HUDEP-2 (cell line): ENCODE measurements at regions not wholly inside any gene's neighbourhood (a gene's known extent, or its start where the extent isn't known, plus 50 kb on each side); places are given as distances from the start of the nearest gene placed in this dataset.

Source experiments
- DNase-seq, 76 experiments: peaks; one replicate each; lab custom pipeline; 2025; ENCODE audit not compliant: unreplicated experiment in 76 of 76; lab: John Stamatoyannopoulos, UW

- no peak for DNase-seq
Observed at GRCh38 chr13:105518086-105518485, 1017.4 kb downstream of the EFNB2 start.

- DNase-seq: no peak
Observed at GRCh38 chr13:105514401-105514800, 1021.1 kb downstream of the EFNB2 start.

- no peak for DNase-seq
Observed at GRCh38 chr13:105513448-105513847, 1022.0 kb downstream of the EFNB2 start.

DNA sequence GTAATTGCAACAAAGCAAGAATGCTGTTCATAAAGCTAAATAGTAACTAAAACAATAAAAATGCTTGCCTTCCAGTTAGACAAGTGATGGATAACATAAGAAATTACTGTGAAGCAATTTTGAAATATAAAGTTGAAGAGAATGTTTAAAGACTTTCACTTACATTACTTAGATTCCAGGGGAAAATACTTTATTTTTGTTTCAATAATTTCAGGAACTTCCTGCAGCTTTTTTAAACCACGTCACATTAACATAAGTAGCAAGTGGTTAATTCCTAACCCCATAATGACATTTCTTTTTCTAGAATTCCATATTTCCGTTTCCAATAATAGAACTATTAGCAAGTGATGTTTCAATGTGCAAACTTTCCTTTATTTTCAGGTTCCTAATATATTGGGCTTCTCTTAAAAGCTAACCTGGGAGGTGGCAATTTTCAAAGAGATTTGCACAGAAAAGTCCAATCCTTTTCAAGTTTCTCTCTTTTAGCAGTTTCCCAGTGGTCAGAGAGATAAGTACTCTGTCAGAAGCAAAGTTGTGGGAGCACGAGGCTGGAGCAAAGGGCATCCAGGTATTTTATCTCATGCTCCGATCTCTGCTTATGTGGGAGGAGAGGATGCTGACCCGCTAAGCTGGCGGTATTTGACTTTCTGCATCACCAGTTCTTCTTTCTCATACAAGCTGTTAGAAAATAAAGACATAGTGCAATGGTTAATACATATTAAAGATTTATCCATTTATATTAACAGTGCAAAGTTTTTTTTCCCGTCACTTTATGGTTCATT, 1025.3 kb downstream of the EFNB2 start:
- DNase-seq: no peak

DNA sequence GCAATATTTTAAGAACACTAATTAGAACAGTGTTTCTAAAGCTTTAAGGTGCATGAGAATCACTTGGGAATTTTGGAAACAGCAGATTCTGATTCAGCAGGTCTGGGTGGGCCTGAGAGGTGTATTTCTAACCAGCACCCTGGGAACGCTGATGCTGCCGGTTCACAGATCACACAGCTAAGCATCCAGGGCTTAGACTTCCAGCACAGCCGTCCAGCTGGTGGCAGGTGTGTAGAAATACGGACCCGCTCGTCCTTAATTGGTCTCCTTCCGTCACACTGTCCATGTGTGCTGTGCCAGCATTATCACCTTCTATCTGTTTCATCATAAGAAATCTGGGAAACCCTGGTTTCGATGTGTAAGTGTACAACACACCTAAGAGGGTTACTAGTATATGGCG, 1029.0 kb downstream of the EFNB2 start:
- DNase-seq: no peak

GRCh38 chr13:105502193-105502592, 1033.3 kb downstream of the EFNB2 start:
- no peak for DNase-seq

- DNase-seq: no peak
Observed at GRCh38 chr13:105497597-105497996, 1037.9 kb downstream of the EFNB2 start.

- no peak for DNase-seq
Observed at GRCh38 chr13:105492216-105492615, 1043.2 kb downstream of the EFNB2 start.

- DNase-seq: no peak
Observed at GRCh38 chr13:105491345-105491744, 1044.1 kb downstream of the EFNB2 start.

GRCh38 chr13:105485081-105485480, 1050.4 kb downstream of the EFNB2 start:
- DNase-seq: no peak

GRCh38 chr13:105474983-105475610, 1060.4 kb downstream of the EFNB2 start:
- DNase-seq: no peak

GRCh38 chr13:105471673-105472072, 1063.8 kb downstream of the EFNB2 start:
- no peak for DNase-seq

DNA sequence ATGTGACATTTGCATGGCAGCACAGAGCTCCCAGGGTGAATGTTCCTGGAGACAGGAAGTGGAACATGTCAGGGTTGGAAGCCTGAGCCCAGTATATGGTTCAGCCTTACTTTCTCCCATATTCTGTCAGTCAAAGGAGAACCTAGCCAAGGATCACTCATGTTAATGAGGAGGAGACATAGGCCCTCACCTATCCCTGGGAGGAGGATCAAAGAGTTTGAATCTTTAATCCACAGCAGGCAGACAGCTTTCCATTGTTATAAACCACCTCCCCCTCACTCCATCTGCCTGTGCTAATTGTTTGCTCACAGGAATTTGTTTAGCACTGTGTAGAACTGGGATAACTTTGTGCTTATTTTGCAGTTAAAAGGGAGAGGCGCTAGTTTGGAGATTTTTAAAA, 1069.1 kb downstream of the EFNB2 start:
- no peak for DNase-seq

GRCh38 chr13:105465745-105466144, 1069.7 kb downstream of the EFNB2 start, which contains the start of gene DAOA:
Gene DAOA, plus strand, starts transcription at chr13:105466045.
- DNase-seq: no peak

GRCh38 chr13:105465251-105465650, 1070.2 kb downstream of the EFNB2 start:
- no peak for DNase-seq

DNA sequence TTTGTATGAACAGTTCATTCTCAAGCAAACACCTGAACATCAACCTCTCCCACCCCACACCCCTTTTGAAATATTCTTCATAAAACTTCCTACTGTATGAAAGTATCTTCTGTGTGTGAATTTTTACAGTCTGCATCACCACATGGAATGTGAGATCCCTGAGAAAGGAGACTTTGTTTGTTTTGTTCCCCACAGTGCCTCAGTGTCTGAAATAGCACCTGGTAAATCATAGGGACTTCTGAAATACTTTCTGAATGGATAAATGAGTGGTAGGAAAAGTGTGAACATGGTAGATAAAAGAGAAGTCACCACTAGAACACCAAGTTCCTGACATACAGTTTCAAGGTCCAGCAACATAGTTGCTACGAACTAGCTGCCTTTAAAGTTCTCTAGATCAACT, 1071.2 kb downstream of the EFNB2 start:
- no peak for DNase-seq

GRCh38 chr13:105463011-105463501, 1072.4 kb downstream of the EFNB2 start:
- no peak for DNase-seq

DNA sequence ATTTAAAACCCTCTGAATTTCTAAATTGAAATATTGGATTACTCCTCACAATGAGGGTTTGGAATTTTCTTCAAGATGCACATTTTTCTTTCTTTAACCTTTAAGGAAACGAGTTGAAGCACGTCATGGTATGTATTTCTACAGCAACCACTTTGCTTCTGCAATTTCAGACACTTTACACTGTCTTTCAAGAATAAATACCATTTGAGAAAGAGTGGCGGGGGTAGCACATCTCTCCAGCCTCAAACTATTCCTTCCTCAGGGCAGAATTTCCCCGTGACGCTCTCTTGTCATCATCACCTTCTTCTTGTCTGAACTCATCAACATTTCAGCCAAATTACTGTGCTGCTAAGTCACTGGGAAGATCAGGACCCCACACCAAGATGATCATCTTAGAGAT, 1073.4 kb downstream of the EFNB2 start:
- DNase-seq: no peak

- no peak for DNase-seq
Observed at GRCh38 chr13:105452895-105453294, 1082.6 kb downstream of the EFNB2 start.

- DNase-seq: no peak
Observed at GRCh38 chr13:105450784-105451183, 1084.7 kb downstream of the EFNB2 start.

GRCh38 chr13:105448811-105449210, 1086.7 kb downstream of the EFNB2 start:
- DNase-seq: peak in 59 of 76 experiments; percentile 2 to 81 (median 34)

DNA sequence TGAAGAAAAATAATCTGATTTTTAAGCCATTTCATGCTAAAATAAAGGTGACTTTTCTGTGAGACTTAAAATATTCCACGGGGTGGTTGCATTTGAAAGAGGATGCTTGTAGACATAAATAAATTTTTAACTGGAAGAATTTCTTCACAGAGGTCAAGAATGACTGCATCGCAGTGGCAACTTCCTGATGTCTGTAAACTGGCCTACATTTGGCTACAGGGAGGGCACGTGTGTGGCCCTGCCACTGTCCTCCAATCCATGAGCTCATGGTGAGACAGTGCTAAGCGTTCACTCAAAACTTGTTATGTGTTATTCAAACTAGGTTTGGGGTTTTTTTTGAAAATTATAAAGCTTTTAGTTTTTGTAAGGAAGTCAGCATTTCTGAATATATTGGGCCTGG, 1089.3 kb downstream of the EFNB2 start:
- DNase-seq: no peak
